GM19468 (cell line): ENCODE measurements at regions not wholly inside any gene's neighbourhood (a gene's known extent, or its start where the extent isn't known, plus 50 kb on each side); places are given as distances from the start of the nearest gene placed in this dataset.

ENCODE experiments used
- ATAC-seq: cut with Tn5 transposase; IDR thresholded peaks from one replicate; pipeline ENCODE4 v1.9.1; 2021; ENCODE audit warnings: mild to moderate bottlenecking, moderate library complexity, moderate number of reproducible peaks; ENCODE audit not compliant: unreplicated experiment; ENCODE audit errors: extremely low read depth

DNA sequence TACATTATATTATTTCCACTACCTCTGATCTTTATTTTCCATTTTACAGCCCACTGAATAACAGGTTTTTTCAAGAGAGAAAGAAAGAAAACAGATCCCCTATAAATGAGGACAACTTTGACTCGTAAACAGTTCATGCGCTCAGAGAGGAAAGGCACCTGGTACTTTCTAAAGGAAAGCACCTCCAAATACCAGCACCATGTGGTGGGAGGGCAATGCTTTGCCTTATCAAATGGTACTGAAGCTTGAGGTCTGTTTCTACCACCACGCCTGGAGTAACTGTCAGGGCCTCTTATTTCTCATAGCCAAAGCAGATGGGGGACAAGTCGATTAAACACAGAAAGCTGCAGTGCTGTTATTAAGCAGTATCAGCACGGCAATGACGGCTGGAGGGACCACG, 510.3 kb upstream of the ZFHX3 start:
- ATAC-seq: no peak

DNA sequence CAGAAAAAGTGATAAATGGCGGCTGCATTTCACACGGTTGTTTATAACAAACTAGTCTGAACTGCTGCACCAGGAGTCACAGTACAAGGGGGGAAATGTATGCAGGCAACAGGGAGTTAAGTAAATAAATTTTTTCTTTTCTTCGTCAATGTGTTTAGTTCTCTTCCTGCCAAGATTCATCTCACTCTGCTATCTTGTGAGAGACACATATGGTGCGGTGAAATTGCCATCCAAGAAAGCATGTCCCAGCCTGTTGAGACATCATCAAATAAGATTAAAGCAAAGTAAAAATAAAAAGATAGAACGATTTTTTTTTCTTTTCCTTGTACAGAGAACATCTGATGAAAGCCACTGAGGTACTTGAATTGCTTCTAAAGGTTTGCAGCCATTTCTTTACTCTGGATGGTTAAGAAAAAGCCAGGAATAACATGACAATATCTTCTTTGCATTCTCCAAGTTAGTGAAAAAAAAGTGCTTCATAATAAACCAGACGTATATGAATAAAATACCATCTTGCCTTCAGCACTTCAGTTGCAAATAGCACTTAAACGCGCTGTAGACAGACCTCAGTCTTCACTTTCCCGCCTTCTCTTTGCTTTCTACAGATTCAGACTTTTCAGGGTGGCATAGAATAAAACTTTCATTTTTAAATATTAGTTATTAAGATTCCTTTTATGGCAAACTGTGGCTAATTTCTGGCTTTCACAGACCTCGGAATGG, 506.2 kb upstream of the ZFHX3 start:
- no peak for ATAC-seq

DNA sequence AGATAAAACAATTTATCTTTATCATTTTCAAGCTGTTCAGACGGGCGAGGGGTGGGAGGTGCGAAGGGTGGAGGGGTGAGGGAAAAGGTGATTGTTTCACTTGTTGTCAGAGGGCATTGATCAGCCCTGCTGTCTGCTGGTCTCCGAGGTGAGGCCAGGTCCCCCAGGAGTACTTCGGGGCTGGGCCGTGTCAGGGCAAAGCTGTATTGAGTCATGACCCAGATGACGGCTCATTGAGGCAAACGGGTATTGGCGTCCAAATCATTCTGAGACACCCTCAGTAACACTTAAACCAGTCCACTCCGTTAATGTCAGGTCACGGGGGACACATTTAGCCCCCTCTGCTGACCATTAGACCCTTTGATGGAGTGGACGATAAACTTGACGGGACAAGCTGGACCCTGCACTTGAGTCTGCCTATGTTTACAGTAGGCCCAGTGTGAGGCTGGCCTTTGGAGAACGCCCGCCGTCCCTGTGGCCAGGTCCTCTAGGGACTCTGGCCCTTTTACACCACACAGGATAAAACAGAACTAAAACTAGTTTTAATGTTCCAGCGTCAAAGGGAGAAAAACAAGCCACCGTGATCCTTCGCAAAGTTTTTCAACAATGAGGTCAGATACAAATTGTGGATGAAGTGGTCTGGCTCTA, 502.2 kb upstream of the ZFHX3 start:
- ATAC-seq: no peak

DNA sequence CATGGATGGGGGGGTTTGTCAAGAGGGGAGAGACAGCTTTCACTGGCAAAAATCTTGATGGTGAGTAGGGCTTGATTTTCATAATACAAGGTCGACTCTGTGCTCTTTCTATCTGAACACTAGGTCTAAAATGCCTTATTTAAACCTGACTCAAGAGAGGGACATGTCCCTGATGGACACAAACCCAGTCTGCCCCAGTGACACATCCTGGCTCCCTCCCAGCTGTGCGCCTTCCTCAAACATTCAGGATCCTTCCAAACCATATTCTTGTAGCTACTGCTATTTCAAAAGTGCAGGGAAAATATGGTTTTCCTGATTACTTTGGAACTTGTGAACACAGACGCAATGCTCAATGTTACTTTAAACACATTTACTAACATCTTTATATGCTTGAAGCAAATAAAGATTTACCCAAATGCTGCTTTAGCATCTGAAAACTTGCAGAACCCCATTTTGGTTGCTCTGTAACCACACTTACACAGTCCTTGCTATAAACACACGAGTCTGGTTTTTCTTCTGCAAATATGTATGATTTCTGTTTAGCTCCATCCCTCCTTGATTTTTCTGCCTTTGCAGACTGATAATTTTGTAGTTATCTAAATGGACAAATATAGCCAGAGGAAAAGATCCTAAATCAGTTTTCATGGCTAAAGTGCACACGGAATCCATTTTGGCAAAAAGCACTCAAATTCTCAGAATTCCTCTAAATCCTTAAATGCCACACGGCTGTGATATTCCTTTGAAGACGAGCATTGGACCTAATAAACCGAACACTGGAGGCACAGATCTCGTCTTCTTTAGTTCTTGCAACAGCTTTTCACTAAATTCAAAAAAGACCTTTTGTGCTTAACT, 499.9 kb upstream of the ZFHX3 start:
- ATAC-seq: no peak

- no peak for ATAC-seq
Observed at GRCh38 chr16:73546341-73546845, 498.5 kb upstream of the ZFHX3 start.

- no peak for ATAC-seq
Observed at GRCh38 chr16:73545755-73546154, 497.8 kb upstream of the ZFHX3 start.

- ATAC-seq: no peak
Observed at GRCh38 chr16:73545290-73545689, 497.4 kb upstream of the ZFHX3 start.

DNA sequence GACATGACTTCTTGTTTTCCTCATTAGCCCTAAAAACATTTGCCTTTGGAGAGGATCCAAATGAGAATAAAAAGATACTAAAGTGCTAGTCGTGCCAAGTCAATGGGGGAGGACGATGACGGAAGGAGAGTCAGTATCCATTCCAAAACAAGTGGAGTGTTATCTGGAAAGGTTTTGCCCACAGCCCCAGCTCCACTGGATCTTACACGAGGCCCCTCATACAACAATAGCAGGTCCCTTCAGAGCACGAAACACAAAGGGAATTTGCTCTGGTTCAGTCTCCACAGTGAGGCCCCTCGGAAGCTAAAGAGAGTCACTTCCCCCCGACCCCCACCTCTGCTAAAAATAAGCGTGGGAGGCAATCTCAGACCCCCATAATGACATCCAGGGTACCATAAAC, 496.9 kb upstream of the ZFHX3 start:
- ATAC-seq: no peak

GRCh38 chr16:73543970-73544599, 496.2 kb upstream of the ZFHX3 start:
- ATAC-seq: no peak

- ATAC-seq: no peak
Observed at GRCh38 chr16:73543331-73543969, 495.5 kb upstream of the ZFHX3 start.

GRCh38 chr16:73542885-73543284, 495.0 kb upstream of the ZFHX3 start:
- ATAC-seq: no peak

GRCh38 chr16:73537921-73538320, 490.0 kb upstream of the ZFHX3 start:
- ATAC-seq: no peak

GRCh38 chr16:73536931-73537330, 489.0 kb upstream of the ZFHX3 start:
- ATAC-seq: no peak

GRCh38 chr16:73531021-73531420, 483.1 kb upstream of the ZFHX3 start:
- ATAC-seq: no peak

DNA sequence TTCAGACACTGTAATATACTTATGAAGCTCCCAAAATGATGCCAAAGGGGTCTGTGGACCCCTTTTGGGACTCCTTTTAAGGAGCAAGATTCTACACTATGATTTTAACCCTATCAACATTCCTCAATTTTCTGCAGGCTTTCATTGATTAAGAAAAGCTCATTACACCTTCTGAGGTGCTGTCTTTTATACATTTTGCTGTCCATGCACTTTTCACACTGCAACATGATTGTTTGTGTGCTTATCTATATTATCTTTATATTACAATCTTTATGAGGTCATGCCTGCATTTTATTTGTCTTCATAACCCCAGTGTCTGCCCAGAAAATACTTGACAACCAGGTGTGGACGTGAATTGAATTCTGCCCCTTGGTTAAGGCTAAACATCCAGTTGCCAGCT, 482.6 kb upstream of the ZFHX3 start:
- no peak for ATAC-seq

- no peak for ATAC-seq
Observed at GRCh38 chr16:73529303-73530012, 481.5 kb upstream of the ZFHX3 start.

GRCh38 chr16:73527187-73527586, 479.3 kb upstream of the ZFHX3 start:
- no peak for ATAC-seq

GRCh38 chr16:73526011-73526804, 478.3 kb upstream of the ZFHX3 start:
- no peak for ATAC-seq

DNA sequence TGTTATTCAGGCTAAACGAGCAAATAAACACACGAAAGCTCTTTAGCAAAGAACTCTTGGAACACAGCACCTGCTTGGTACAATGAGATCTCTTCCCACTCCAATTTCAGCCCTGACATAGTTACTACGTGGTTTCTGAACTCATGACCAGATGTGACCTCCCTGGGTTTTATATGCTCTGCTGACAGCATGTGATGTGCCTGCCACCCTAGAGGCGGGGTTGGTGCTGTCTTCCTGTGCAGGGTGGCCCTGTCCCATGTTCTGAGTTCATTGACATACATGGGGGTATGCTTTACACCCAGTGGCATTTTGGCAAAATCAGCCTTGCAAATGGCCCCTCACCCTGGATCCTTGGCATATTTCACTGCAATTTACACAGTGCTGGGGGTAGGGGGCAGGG, 475.3 kb upstream of the ZFHX3 start:
- no peak for ATAC-seq
